ENCODE measurements at regions not wholly inside any gene's neighbourhood (a gene's known extent, or its start where the extent isn't known, plus 50 kb on each side); places are given as distances from the start of the nearest gene placed in this dataset.

- TF ChIP-seq CTCF (IDR thresholded peaks at IDR 0.05; ENCODE audit: control insufficient read depth, extremely low read depth, insufficient read depth), result no peak
- DNase-seq (ENCODE audit: low read depth), result no peak
- H3K4me3 ChIP-seq (ENCODE audit: low read depth, low read length), result no peak overlapping the region
Measured at GRCh38 chr11:25742800-25743199, 589.1 kb upstream of the ANO3 start.

- no peak for DNase-seq (ENCODE audit: low read depth)
- no peak for TF ChIP-seq CTCF (IDR thresholded peaks at IDR 0.05; ENCODE audit: control insufficient read depth, extremely low read depth, insufficient read depth)
- no peak overlapping the region for H3K4me3 ChIP-seq (ENCODE audit: low read depth, low read length)
Measured at GRCh38 chr11:25755381-25755780, 576.5 kb upstream of the ANO3 start.

- TF ChIP-seq CTCF (IDR thresholded peaks at IDR 0.05; ENCODE audit: control insufficient read depth, extremely low read depth, insufficient read depth), result no peak
Measured at GRCh38 chr11:25755918-25756584, 575.9 kb upstream of the ANO3 start.

GRCh38 chr11:25758145-25758661 is 573.7 kb upstream of the ANO3 start:
- no peak for DNase-seq (ENCODE audit: low read depth)
- no peak for TF ChIP-seq CTCF (IDR thresholded peaks at IDR 0.05; ENCODE audit: control insufficient read depth, extremely low read depth, insufficient read depth)
- H3K4me3 ChIP-seq (ENCODE audit: low read depth, low read length), result no peak overlapping the region

More at GRCh38 chr11:25755918-25756584, 575.9 kb upstream of the ANO3 start:
- DNase-seq (ENCODE audit: low read depth), result no peak
- H3K4me3 ChIP-seq (ENCODE audit: low read depth, low read length), result no peak overlapping the region

- no peak for TF ChIP-seq CTCF (IDR thresholded peaks at IDR 0.05; ENCODE audit: control insufficient read depth, extremely low read depth, insufficient read depth)
- DNase-seq (ENCODE audit: low read depth), result peak; percentile 77
- no peak overlapping the region for H3K4me3 ChIP-seq (ENCODE audit: low read depth, low read length)
Measured at GRCh38 chr11:25766332-25767015, 565.5 kb upstream of the ANO3 start.

GRCh38 chr11:25769287-25769686 is 562.6 kb upstream of the ANO3 start:
- DNase-seq (ENCODE audit: low read depth), result no peak
- TF ChIP-seq CTCF (IDR thresholded peaks at IDR 0.05; ENCODE audit: control insufficient read depth, extremely low read depth, insufficient read depth), result no peak
- H3K4me3 ChIP-seq (ENCODE audit: low read depth, low read length), result no peak overlapping the region

Measured in LNCaP clone FGC (cell line).